ENCODE measurements at regions not wholly inside any gene's neighbourhood (a gene's known extent, or its start where the extent isn't known, plus 50 kb on each side); places are given as distances from the start of the nearest gene placed in this dataset.
"Not testable (repeated sequence)": the region's sequence is repeated elsewhere in the genome, so short reads cannot be mapped to it uniquely, and the experiment has no call there.

GRCh38 chr2:128601298-128602037, 282.8 kb upstream of the HS6ST1 start:
- H3K4me3 ChIP-seq (ENCODE audit: low read length): no peak overlapping the region
- no peak for DNase-seq (ENCODE audit: low read depth)

GRCh38 chr2:128602038-128602698, 283.5 kb upstream of the HS6ST1 start:
- H3K4me3 ChIP-seq (ENCODE audit: low read length): no peak overlapping the region
- DNase-seq (ENCODE audit: low read depth): no peak
- no peak for TF ChIP-seq CTCF (IDR thresholded peaks at IDR 0.05; ENCODE audit: insufficient read depth, low read depth, low read length, missing control alignments)

More at GRCh38 chr2:128601298-128602037, 282.8 kb upstream of the HS6ST1 start:
- no peak for TF ChIP-seq CTCF (IDR thresholded peaks at IDR 0.05; ENCODE audit: insufficient read depth, low read depth, low read length, missing control alignments)

- H3K4me3 ChIP-seq (ENCODE audit: low read length): no peak overlapping the region
- DNase-seq (ENCODE audit: low read depth): no peak
- TF ChIP-seq CTCF (IDR thresholded peaks at IDR 0.05; ENCODE audit: insufficient read depth, low read depth, low read length, missing control alignments): no peak
Observed at GRCh38 chr2:128602699-128603101, 284.0 kb upstream of the HS6ST1 start.

GRCh38 chr2:128603411-128603924, 284.8 kb upstream of the HS6ST1 start:
- DNase-seq (ENCODE audit: low read depth): no peak
- TF ChIP-seq CTCF (IDR thresholded peaks at IDR 0.05; ENCODE audit: insufficient read depth, low read depth, low read length, missing control alignments): no peak

GRCh38 chr2:128604045-128604444, 285.4 kb upstream of the HS6ST1 start:
- TF ChIP-seq CTCF (IDR thresholded peaks at IDR 0.05; ENCODE audit: insufficient read depth, low read depth, low read length, missing control alignments): no peak
- no peak for DNase-seq (ENCODE audit: low read depth)
- no peak overlapping the region for H3K4me3 ChIP-seq (ENCODE audit: low read length)

More at GRCh38 chr2:128603411-128603924, 284.8 kb upstream of the HS6ST1 start:
- no peak overlapping the region for H3K4me3 ChIP-seq (ENCODE audit: low read length)

GRCh38 chr2:128604581-128604980, 285.9 kb upstream of the HS6ST1 start:
- DNase-seq (ENCODE audit: low read depth); H3K4me3 ChIP-seq (ENCODE audit: low read length): not testable (repeated sequence)

GRCh38 chr2:128605421-128605820, 286.8 kb upstream of the HS6ST1 start:
- no peak overlapping the region for H3K4me3 ChIP-seq (ENCODE audit: low read length)
- no peak for TF ChIP-seq CTCF (IDR thresholded peaks at IDR 0.05; ENCODE audit: insufficient read depth, low read depth, low read length, missing control alignments)
- DNase-seq (ENCODE audit: low read depth): no peak

All from epithelial cell of esophagus (primary cell).